ENCODE measurements at regions not wholly inside any gene's neighbourhood (a gene's known extent, or its start where the extent isn't known, plus 50 kb on each side); places are given as distances from the start of the nearest gene placed in this dataset.

DNA sequence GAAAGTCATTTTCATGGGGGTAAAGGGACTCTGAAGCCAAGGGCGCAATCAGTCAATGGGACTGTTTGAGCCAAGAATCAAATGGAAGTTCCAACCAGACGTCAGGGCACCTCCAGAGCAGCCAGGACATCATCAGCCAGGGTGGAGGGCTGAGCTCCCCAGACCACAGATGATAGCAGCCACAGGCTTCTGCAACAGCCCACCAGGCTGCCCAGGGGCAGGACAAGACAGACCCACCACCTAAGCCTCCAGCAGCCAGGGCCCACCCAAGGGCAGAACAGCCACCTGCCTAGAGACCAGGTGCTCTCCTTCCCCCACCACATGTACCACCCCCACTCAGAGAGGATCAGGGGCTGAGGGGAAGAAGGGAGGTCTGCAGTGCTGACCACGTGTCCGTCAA lies 53.8 kb upstream of the SLC66A3 start:
- no peak for TF ChIP-seq CTCF (IDR thresholded peaks at IDR 0.05; ENCODE audit: low read depth, low read length, missing control alignments)
- DNase-seq (ENCODE audit: low read depth), result no peak
- no peak overlapping the region for H3K4me3 ChIP-seq (ENCODE audit: low read depth, low read length)

DNA sequence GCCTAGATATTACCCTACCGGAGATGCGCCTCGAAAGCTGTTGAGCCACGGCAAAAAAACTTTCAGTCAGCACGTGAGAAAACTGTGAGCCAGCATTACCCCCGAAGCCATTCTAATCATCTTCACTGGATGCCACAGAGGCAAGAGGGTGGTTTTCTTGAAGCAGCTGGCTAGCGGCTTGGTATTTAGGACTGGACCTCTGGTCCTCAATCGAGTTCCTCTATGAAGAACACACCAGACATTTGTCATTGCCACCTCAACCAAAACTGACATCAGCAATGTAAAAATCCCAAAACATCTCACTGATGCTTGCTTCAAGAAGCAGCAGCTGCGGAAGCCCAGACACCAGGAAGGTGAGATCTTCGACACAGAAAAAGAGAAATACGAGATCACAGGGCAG lies 52.8 kb upstream of the SLC66A3 start:
- TF ChIP-seq CTCF (IDR thresholded peaks at IDR 0.05; ENCODE audit: low read depth, low read length, missing control alignments), result no peak
- H3K4me3 ChIP-seq (ENCODE audit: low read depth, low read length), result no peak overlapping the region
- no peak for DNase-seq (ENCODE audit: low read depth)

DNA sequence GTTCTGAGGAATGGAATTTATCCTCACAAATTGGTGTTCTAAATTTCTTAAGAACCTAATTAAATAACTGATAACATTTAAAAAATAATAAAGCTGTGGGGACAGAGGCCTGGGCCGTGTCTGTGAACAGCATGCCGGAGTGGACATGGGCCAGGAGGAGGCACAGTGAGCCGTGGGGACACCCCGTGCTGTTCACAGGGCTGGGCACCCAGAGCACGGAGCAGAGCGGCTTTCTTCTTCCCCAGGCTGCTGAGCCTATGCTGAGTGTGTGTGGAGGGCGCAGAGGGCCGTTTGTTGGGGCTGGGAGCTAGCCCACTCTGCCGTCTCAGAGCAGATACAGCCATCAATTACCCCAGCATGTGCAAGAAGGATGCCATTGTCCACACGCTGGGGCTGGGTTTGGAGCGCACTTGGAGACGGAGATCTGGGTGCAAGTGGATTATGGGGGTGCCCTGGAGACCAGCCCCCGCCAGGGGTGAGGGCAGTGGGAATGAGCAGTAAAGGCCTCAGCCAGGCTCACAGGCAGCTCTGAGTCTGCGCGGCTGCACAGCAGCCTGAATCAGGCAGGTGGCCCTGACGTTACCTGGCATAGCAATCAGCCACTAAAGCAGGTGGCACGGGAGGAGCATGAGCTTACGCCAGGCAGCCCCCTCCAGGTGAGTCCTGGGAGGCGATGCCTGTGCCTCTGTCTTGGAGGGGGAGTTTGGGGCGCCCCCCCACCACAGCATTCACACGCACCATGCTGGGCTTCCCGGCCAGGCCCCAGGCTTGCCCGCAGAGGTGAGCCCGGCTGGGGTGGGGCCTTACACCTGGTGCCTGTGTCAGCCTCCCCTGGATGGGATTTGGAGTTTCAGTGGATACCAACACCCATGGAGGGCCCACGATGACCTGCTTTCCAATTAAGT lies 52.1 kb upstream of the SLC66A3 start:
- no peak for TF ChIP-seq CTCF (IDR thresholded peaks at IDR 0.05; ENCODE audit: low read depth, low read length, missing control alignments)
- DNase-seq (ENCODE audit: low read depth), result no peak
- no peak overlapping the region for H3K4me3 ChIP-seq (ENCODE audit: low read depth, low read length)

GRCh38 chr2:11103984-11104793 lies 51.1 kb upstream of the SLC66A3 start:
- peak; percentile 96 for DNase-seq (ENCODE audit: low read depth)
- TF ChIP-seq CTCF (IDR thresholded peaks at IDR 0.05; ENCODE audit: low read depth, low read length, missing control alignments), result no peak
- H3K4me3 ChIP-seq (ENCODE audit: low read depth, low read length), result no peak overlapping the region

- H3K4me3 ChIP-seq (ENCODE audit: low read depth, low read length), result no peak overlapping the region
- TF ChIP-seq CTCF (IDR thresholded peaks at IDR 0.05; ENCODE audit: low read depth, low read length, missing control alignments), result no peak
- DNase-seq (ENCODE audit: low read depth), result no peak
These were observed 50.2 kb upstream of the SLC66A3 start for GRCh38 chr2:11104794-11105660.
